ENCODE measurements at regions not wholly inside any gene's neighbourhood (a gene's known extent, or its start where the extent isn't known, plus 50 kb on each side); places are given as distances from the start of the nearest gene placed in this dataset.
"Not testable (repeated sequence)": the region's sequence is repeated elsewhere in the genome, so short reads cannot be mapped to it uniquely, and the experiment has no call there.

- no peak for DNase-seq (ENCODE audit: low read depth)
Measured at GRCh38 chr1:182229921-182230491, 161.6 kb downstream of the GLUL start.

GRCh38 chr1:182229451-182229850 is 162.1 kb downstream of the GLUL start:
- no peak overlapping the region for H3K4me3 ChIP-seq (ENCODE audit: low read length)
- no peak for DNase-seq (ENCODE audit: low read depth)
- TF ChIP-seq CTCF (conservative IDR thresholded peaks at IDR 0.05; ENCODE audit: low read depth, low read length) = no peak

More at GRCh38 chr1:182229921-182230491, 161.6 kb downstream of the GLUL start:
- H3K4me3 ChIP-seq (ENCODE audit: low read length) = no peak overlapping the region
- no peak for TF ChIP-seq CTCF (conservative IDR thresholded peaks at IDR 0.05; ENCODE audit: low read depth, low read length)

- TF ChIP-seq CTCF (conservative IDR thresholded peaks at IDR 0.05; ENCODE audit: low read depth, low read length) = no peak
- H3K4me3 ChIP-seq (ENCODE audit: low read length) = no peak overlapping the region
- no peak for DNase-seq (ENCODE audit: low read depth)
Measured at GRCh38 chr1:182227864-182228547, 163.6 kb downstream of the GLUL start.

- DNase-seq (ENCODE audit: low read depth) = no peak
- TF ChIP-seq CTCF (conservative IDR thresholded peaks at IDR 0.05; ENCODE audit: low read depth, low read length) = no peak
- no peak overlapping the region for H3K4me3 ChIP-seq (ENCODE audit: low read length)
Measured at GRCh38 chr1:182226618-182227017, 165.0 kb downstream of the GLUL start.

GRCh38 chr1:182225755-182226154 is 164.2 kb upstream of the ZNF648 start:
- H3K4me3 ChIP-seq (ENCODE audit: low read length) = not testable (repeated sequence)

GRCh38 chr1:182221990-182222389 is 160.5 kb upstream of the ZNF648 start:
- H3K4me3 ChIP-seq (ENCODE audit: low read length); DNase-seq (ENCODE audit: low read depth): not testable (repeated sequence)

More at GRCh38 chr1:182225755-182226154, 164.2 kb upstream of the ZNF648 start:
- not testable (repeated sequence) for DNase-seq (ENCODE audit: low read depth)

GRCh38 chr1:182221367-182221766 is 159.9 kb upstream of the ZNF648 start:
- H3K4me3 ChIP-seq (ENCODE audit: low read length); DNase-seq (ENCODE audit: low read depth): not testable (repeated sequence)

- no peak for TF ChIP-seq CTCF (conservative IDR thresholded peaks at IDR 0.05; ENCODE audit: low read depth, low read length)
- no peak for DNase-seq (ENCODE audit: low read depth)
- no peak overlapping the region for H3K4me3 ChIP-seq (ENCODE audit: low read length)
Measured at GRCh38 chr1:182217967-182218366, 156.5 kb upstream of the ZNF648 start.
